Testis (tissue), 2 donors: ENCODE measurements at regions not wholly inside any gene's neighbourhood (a gene's known extent, or its start where the extent isn't known, plus 50 kb on each side); places are given as distances from the start of the nearest gene placed in this dataset.

Experiments
- DNase-seq: peaks from one replicate; pipeline ENCODE4 v3.0.0-alpha.2; 2019
- H3K27ac ChIP-seq, 2 donors: fragments of 200-600 bp; sonication (generic); one replicate each; pipeline ENCODE4 v1.5.1; 2019
- H3K27me3 ChIP-seq: fragments of 200-600 bp; sonication (generic); one replicate; pipeline ENCODE4 v1.5.1; 2019
- H3K36me3 ChIP-seq: fragments of 200-600 bp; sonication (generic); one replicate; pipeline ENCODE4 v1.5.1; 2017; ENCODE audit warnings: low read depth; ENCODE audit errors: missing control alignments
- H3K4me1 ChIP-seq: fragments of 200-600 bp; sonication (generic); one replicate; pipeline ENCODE4 v1.5.1; 2019
- H3K4me3 ChIP-seq, 2 donors: fragments of 200-600 bp; sonication (generic); one replicate each; pipeline ENCODE4 v1.5.1; 2017 to 2019
- H3K9me3 ChIP-seq: fragments of 200-600 bp; sonication (generic); one replicate; pipeline ENCODE4 v1.5.1; 2017
- POLR2A ChIP-seq: fragments of 450-650 bp; IDR thresholded peaks from one replicate; pipeline ENCODE4 v1.6.1; 2017; ENCODE audit warnings: antibody characterized with exemption, mild to moderate bottlenecking, moderate library complexity
- WGBS, 2 donors: methylation state at CpG; one replicate each; pipeline ENCODE4 v1.1.5; 2018; 5-methylcytosine and 5-hydroxymethylcytosine counted together
- intact Hi-C: fragments of 100-400 bp; cut with DNase I; formaldehyde crosslinking; loops from one replicate; pipeline ENCODE4 v1.15.1; 2023; ENCODE audit warnings: low total_unique reads
- TF ChIP-seq, protein P1 (sequence below), 3 experiments: fragments of 450-650 bp in 2 of 3; fragments of 200-600 bp in 1 of 3; sonication (generic) in 1 of 3; IDR thresholded peaks; one replicate each; pipeline ENCODE4 v1.5.1; 2016 to 2019; ENCODE audit warnings: antibody characterized with exemption in 3 of 3, mild to moderate bottlenecking in 2 of 3, moderate library complexity in 1 of 3

DNA sequence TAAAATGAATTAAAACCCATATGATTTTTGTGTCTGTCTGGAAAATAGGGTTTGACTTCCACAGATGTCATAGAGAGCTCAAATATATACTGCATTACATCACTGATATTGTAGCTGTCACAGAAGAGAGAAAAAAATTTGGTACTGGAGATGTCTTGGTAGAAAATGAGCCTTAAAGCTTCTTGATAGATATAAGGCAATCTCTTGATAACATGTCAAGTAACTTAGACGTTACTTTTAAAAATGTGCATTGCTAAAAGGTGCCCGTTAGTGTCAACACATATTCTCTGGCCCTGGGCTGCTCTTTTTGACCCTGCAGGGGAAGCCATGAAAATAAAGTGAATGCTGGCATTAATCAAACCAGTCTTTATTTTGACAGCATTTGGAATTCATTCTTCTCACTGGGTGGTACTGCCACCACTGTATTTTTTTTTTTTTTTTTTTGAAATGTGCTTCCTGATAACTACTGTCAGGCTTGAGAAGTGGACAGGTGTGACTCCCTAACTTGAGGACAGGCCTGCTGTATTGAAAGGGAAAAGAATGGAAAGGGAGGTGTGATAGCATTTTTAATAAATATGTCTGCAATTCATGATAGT, 53.0 kb upstream of the RAPGEF2 start:
- no peaks in the 10 kb centered on the region for H3K9me3 ChIP-seq
- TF ChIP-seq, protein P1, sequence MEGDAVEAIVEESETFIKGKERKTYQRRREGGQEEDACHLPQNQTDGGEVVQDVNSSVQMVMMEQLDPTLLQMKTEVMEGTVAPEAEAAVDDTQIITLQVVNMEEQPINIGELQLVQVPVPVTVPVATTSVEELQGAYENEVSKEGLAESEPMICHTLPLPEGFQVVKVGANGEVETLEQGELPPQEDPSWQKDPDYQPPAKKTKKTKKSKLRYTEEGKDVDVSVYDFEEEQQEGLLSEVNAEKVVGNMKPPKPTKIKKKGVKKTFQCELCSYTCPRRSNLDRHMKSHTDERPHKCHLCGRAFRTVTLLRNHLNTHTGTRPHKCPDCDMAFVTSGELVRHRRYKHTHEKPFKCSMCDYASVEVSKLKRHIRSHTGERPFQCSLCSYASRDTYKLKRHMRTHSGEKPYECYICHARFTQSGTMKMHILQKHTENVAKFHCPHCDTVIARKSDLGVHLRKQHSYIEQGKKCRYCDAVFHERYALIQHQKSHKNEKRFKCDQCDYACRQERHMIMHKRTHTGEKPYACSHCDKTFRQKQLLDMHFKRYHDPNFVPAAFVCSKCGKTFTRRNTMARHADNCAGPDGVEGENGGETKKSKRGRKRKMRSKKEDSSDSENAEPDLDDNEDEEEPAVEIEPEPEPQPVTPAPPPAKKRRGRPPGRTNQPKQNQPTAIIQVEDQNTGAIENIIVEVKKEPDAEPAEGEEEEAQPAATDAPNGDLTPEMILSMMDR (IDR thresholded peaks at IDR 0.05), result no peak
- TF ChIP-seq POLR2A, result no peak
- H3K4me1 ChIP-seq, result no peaks in the 10 kb centered on the region
- intact Hi-C loops, result no loop called here
- 83 to 87% methylated on average over 2 of the region's 2 CpGs for WGBS, 2 donors
- no peaks in the 10 kb centered on the region for H3K27me3 ChIP-seq
- H3K4me3 ChIP-seq, result no peak overlapping the region
- DNase-seq, result no peak
- no peaks in the 10 kb centered on the region for H3K36me3 ChIP-seq
- H3K27ac ChIP-seq, result no peak overlapping the region

DNA sequence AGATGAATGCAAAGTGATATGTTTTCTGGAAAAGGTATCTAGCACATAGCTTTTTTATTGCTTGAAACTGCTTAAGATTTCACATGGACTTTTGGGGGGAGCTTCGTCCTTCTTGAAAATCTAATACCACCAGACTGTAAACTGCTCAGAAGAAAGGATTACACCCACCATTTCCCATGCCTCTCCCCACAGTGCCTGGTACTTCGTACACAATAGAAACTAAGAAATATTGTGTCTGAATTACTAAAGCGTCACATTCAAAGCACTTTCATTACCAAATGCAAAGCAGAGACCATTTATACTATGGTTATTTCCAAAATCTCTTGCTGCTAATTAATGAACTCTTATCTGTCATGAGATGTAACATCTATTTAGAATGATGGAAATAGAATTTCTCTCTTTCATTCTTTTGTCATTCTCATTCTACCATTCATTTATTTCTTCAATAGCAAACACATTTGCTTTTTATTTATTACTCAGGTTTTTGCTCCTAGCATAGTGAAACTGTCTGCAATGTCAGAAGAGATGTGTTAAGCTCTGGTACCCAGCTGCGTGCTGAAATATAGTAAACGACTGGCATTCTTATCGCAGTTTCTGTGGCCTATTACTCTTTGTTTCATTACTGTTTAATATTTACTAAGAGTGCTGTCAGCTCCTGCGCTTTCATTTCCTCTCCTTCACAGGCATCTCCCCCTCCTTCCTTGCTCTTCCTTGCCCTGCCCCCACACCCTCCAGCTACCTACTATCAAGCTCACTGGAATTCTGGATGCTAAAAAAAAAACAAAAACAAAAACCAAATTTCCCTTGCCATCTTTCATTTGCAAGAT, 51.4 kb upstream of the RAPGEF2 start:
- Histone ChIP-seq H3K36me3 (no peaks in the 10 kb centered on the region), H3K27me3 (no peaks in the 10 kb centered on the region), H3K4me3 (no peak overlapping the region), H3K27ac (no peak overlapping the region), H3K9me3 (no peaks in the 10 kb centered on the region), H3K4me1 (no peaks in the 10 kb centered on the region)
- no peak for DNase-seq
- WGBS, 2 donors, result 59 to 64% methylated on average over 7 of the region's 7 CpGs
- intact Hi-C loops, result no loop called here
- no peak for TF ChIP-seq POLR2A
- TF ChIP-seq, protein P1 (IDR thresholded peaks at IDR 0.05), result no peak

DNA sequence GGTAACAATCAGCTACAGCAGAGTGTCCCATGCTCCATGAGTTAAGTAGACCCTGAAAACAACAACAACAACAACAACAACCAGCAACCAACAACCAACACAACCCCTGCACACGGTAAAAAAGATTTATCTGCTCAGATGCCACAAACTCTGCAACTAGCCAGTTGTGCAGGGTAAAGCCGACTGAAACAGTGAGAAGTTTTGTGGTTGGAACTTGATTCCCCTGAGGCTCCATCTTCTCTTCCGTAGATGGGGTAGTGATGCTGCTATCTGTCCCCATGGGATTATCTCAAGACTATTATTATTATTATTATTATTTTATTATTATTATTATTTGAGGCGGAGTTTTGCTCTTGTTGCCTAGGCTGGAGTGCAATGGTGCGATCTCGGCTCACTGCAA, 50.6 kb upstream of the RAPGEF2 start:
- H3K4me1 ChIP-seq, result no peaks in the 10 kb centered on the region
- H3K27me3 ChIP-seq, result no peaks in the 10 kb centered on the region
- H3K27ac ChIP-seq, result no peak overlapping the region
- DNase-seq, result no peak
- H3K36me3 ChIP-seq, result no peaks in the 10 kb centered on the region
- 80 to 86% methylated on average over 6 of the region's 6 CpGs for WGBS, 2 donors
- no peak for TF ChIP-seq POLR2A
- TF ChIP-seq, protein P1 (IDR thresholded peaks at IDR 0.05), result no peak
- no peaks in the 10 kb centered on the region for H3K9me3 ChIP-seq
- intact Hi-C loops, result no loop called here
- H3K4me3 ChIP-seq, result no peak overlapping the region
